Left forelimb (tissue), 1 donor: ENCODE measurements at regions not wholly inside any gene's neighbourhood (a gene's known extent, or its start where the extent isn't known, plus 50 kb on each side); places are given as distances from the start of the nearest gene placed in this dataset.

Experiments
- DNase-seq: peaks from one replicate; pipeline ENCODE4 v3.0.0-alpha.2; 2018; ENCODE audit warnings: low spot score

DNA sequence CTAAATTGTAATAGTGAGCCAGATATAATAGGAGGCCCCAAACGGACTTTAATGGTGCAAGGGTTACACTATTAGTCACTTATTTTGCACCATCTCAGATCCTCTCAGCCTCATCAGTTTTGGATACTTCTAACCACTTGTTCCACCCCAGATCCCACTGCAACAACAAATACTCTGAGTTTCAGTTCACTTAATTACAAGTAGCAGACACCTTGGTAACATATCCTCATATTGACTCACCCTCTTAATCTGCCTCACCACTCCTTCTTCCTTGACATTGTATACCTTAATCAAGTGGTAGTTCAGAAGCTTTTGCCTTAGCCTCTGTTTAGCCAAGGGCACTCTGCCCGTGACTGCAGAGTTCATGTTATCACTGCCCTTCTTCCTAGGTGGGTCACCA lies 256.1 kb upstream of the UBASH3B start:
- no peak for DNase-seq

DNA sequence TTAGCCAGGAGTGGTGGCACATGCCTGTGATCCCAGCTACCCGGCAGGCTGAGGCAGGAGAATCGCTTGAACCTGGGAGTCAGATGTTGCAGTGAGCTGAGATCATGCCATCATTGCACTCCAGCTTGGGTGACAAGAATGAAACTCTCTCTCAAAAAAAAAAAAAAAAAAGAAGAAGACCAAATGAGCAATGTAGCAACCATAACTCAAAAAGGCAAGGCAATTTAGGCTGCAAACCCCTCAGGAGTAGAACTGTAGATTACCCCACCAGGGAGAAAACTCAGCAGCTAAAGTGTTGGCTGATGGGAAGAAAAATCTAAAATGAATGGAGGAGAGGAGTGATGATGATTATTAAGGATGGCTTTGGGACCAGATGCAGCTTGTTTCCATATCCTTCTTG lies 256.7 kb upstream of the UBASH3B start:
- no peak for DNase-seq

DNA sequence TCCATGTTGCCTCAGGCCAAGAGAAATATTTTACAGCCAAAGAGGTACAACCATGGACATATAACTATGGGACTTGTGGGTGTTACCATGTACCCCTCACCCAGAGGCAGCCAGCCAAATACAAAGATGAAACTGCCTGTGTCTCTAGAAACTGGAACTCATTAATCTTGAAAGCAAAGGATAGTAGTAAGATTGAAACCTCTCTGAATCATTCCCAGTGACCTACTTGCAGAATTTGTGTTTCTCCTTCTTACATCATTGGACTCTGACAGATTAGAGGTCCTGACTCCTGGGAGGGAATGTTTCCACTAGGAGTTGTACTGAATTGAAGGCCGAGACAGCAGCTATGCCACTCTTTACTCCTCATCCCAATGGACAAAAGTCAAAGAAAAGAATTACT lies 257.4 kb upstream of the UBASH3B start:
- DNase-seq = no peak

DNA sequence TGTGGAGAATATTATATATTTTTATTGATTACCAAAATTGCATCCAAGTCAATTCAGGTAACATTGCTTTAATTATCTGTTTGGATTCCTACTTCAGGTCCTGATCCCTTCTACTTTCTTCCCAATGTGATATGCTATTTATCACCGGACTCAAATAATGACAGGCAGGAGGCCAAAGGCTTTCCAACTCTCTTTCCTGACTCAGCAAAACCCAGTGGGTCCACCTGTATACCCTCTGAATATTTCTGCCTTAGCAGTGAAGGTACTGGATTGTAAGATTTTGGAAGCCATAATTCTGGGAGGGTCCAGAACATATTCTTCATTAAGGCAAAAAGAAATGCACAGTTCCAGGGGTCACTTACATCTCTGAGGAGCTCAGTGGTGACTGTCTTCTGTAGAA lies 260.2 kb upstream of the UBASH3B start:
- DNase-seq = no peak

DNA sequence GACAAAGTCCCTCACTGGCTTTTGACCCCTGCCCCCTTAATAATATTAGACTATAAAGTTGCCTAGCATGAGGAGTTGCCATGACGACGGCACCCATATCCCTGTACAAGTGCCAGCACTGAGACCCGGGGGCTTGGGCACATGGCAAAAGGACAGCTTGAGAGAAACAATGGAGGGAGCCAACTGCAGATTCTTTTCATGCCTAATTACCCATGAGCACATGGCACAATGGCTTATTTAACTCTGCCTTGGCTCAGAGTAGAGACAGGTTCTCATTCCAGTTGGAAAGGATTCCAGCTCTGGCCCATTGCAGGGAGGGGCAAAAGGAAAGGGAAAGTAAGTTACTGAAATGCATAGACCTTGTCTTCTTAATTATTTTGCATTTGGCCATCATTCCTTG lies 261.2 kb upstream of the UBASH3B start:
- no peak for DNase-seq

DNA sequence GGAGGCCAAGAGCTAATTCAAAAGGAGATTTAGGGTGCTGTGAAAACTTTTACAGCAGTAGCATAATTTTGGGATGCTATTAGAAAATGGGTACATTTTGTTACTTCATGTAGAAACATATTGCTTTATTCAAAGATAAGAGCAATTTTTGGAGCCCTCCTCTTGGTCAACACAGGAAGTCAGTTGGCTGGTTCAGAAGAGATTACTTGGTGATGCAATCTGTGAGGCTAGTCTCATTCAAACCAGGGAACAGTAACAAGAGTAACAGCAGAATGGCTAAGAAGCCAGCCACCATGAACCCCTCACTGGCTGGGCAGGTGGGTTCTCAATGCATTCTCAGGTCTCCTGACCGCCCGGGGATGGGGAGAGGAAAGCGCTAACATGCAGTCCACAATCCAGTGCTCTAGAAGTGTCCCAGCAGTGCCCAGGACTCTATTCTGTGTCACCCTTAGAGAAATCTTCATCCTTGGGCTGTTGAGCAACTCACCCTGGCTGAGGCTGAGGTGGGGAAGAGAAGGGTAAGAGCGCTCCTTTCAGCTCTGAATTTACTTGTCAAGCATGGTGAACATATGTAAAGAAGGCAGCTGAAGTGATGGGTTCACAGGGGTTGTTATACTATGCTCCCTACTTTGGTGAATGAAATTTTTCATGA lies 262.2 kb upstream of the UBASH3B start:
- no peak for DNase-seq

DNA sequence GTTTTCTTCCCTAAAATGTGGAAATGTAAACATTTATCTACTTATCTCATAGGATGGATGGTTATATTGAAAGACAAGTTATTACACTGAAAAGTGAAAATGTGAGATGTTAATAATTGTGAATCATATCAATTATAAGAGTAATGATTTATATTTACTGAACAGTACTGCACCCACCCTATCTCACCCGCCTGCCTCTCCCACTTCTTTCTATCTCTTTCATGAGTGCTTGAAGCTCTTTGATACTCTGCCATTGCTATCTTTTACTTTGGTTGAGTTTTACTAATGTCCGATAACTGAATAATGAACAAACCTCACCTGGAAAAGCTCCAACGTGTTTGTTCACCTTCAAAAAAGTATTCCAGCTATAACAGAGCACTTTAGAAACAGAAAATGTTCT lies 263.0 kb upstream of the UBASH3B start:
- no peak for DNase-seq

DNA sequence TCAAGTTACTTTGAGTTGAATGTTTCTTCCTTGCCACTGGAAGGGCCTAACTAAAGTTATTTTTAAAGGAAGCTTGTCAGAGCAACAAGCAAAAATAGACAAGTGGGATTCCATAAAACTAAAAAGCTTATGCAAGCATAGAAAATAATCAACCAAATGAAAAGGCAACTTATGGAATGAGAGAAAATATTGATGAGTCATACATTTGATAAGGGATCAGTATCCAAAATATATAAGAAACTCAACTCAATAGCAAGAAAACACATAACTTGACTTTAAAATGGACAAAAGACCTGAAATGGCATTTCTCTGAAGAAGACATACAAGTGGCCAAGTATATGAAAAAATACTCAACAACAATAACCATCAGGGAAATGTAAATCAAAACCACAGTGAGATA lies 264.5 kb upstream of the UBASH3B start:
- no peak for DNase-seq

DNA sequence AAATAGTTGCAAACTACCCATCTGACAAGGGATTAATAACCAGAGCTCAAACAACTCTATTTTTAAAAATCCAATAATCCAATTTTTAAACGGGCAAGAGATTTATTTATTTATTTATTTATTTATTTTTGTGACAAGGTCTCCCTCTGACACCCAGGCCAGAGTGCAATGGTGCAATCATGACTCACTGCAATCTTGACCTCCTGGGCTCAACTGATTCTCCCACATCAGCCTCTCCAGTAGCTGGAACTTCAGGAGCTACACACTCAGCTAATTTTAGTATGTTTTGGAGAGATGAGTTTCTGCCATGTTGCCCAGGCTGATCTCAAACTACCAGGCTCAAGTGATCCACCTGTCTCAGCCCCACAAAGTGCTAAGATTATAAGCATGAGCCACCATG lies 267.2 kb upstream of the BLID start:
- DNase-seq = no peak

DNA sequence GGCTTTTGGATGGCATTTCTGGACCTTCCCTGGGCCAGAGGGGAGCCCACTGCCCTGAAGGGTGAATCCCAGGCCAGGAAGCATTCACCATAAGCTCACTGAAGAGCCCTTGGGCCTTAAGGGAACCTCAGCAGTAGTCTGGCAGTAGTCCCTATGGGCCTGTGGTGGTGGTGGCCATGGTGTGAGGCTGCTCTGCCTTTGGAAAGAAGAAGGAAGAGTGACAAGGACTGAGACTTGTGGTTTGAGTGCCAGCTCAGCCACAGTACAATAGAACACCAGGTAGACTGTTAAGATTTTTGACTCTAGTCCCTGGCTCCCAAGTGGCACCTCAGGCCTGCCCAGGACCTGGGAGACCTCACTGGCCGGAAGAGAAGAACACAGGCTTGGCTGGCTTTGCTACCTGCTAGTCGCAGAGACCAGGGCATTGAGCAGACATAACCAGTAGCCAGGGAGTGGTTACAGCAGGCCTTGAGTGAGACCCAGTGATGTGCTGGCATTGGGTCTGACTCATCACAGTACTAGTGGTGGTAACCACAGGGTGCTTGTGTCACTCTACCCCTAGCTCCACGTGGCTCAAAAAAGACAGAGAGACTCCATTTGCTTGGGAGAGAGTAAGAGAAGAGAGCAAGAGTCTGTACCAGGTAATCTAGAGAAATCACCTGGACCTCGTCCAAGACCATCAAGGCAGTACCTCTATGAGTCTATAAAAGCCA lies 259.8 kb upstream of the BLID start:
- DNase-seq = no peak

DNA sequence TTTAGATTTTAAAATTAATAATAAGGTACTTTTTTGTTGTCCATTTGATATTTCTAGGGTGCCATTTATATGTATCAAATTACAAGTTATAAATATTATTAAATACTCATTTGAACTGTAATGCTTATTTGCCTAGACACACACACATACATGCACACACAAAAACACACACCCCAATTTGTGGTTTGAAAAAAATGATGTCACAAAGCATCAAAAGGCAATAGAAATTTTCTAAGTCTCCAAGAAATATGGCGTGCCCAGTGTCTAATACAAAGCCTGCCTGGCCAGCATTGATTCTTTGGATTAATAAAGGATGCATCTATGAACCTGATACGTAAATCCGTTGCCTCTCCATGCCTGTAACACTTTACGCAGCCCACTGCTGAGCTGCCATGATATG lies 252.8 kb upstream of the BLID start:
- no peak for DNase-seq

DNA sequence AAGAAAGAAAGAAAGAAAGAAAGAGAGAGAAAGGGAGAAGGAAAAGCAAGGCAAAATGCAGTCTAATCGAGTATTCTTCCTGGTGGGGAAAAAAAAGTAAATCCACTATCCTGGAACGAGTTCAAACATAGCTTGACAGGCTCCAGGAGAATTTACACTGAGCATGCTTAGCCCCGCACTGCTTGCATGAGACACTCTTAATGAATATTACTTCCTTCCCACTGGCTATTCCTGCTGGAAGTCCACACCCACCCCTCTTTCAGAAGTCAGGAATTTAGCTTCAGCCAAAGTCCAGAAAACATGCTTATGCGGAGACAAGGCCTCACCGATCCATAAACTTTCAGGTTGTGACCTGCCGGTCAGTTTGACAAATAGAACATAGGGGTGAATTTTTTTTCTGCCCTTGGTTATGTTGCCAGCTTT lies 251.8 kb upstream of the BLID start:
- no peak for DNase-seq

DNA sequence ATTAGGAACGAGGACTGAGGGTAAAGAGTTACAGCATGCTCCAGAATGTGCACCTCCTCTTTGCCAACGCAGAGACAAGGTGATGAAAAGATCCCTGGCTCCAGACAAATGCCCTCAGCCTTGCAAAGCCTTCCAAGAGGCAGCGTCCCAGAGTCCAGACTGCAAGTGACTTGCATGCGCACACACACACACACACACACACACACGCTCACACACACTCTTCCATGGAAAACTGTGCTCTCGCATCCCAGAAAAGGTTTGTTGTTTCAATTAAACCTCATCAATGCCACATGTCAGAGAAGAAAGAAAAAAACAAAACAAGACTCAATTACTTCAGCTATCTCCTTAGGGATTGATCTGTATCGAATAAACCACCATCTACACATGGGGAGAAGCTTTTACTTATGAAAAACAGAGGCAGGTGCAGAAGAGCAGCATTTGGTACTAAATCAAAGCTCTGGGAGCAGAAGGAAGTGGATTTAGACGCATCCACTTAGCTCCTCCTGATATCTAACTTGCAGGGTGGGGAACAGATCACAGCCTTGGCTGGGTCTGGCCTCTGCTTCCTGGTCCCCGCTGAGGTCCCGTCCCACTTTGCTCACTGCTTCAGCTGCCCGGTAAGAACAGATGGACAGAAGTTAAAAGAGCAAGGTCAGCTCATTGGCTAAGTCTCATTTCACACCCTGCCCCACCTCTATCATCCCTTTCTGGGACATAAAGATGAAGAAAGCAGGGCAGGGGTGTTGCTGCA lies 249.8 kb upstream of the BLID start:
- DNase-seq = no peak

DNA sequence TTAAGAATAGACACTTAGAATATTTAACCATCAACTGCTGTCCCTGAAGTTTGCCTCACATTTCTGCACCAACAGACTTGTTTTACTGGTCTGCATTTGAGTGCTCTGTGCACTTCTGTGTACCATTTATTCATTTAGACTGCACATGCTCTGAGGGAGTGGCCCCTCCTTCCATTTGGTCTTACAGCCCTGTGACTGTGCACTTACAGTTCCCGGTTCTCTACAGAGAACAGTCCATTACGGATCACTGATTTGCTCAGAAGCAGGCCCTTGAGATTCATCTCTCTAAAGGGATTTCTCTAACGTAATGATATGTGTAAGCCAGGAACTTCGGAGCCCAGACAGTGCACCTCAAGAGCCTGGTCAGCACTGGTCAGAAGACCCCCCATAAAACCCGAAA lies 247.3 kb upstream of the BLID start:
- no peak for DNase-seq

DNA sequence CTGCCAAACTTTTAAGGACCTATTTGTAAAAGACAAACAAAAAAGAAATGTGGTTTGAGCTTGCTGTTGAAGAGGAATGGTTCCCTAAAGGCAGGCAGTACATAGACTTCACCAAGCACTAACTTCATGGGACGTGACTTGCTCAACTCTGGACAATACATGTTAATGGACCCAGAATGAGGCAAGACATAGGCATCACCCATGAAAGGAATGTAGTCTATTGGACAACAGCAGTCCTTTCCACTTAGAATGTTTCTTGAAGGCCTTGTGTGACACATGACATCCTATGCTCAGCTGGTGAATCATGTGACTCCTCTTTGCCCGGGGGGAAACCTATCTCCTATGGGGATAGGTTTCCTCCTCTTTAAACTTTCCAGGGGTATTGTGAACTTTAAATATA lies 246.4 kb upstream of the BLID start:
- DNase-seq = no peak

DNA sequence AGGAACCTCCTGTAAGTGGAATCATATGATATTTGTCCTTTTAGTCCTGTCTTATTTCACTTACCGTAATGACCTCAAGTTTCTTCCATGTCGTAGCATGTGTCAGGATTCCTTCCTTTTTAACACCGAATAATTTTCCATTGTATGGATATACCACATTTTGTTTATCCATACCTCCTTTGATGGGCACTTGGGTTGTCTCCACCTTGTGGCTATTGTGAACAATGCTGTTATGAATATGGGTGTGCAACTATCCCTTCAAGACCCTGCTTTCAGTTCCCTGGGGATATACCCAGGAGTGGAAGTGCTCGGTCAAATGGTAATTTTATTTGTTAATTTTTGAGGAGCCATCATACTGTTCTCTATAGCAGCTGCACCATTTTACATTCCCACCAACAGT lies 244.9 kb upstream of the BLID start:
- DNase-seq = no peak

DNA sequence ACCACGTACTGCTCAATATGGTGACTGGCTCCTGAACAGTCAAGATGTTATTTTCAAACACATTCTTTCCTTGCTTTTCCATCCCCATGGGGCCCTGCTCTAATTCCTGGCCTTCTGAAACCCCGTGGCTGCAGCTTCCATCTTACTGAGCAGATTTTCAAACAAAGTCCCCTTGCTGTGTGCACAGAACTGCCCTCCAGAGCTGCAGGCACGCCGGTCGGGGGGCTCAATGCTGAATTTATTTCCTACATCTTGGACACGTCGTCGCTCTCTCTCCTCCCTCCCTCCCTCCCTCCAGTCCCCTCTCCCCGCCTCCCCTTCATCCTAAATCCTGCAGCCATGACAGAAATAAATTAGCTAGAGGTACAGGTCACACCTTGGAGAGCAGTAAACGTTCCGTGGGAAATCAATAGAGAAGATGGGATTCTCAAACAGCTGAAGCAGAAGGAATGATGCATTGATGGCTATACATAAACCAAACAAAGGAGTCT lies 243.1 kb upstream of the BLID start:
- no peak for DNase-seq

DNA sequence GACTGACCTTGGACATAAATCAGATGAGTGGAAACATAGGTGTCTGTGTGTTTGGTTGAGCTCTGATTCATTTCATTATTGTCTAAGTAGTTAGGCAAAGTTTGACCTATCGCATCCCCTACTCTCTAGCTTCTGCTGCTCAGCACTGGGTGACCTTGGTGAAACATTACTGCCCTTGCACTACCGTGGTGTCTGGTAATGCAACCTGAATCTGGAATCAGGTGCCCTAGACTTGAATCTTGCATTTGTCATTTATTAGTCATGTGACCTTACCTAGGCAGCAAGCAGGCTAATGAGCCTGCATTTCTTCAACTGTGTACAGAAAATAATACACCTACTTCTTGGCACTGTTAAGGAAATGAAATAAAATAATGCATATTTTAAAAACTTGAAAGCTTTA lies 242.3 kb upstream of the BLID start:
- no peak for DNase-seq

DNA sequence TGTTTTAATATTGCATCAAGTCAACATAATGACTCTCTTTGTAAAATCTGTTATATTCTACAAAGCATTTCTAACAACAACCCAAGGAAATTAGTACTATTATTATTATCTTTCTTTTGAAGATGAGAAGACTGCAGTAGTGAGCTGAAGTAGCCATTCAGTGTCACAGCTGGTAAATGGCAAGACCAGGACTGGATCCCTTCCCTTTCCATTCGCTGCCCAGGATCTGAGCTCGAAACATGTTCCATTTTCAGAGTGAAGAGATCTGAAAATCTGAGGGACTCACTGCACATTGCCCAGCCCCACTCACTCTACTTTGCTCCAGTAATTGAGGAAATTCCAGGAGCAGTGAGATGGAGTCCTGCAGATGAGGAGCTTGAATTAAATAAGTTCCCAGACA lies 240.0 kb upstream of the BLID start:
- DNase-seq = no peak

DNA sequence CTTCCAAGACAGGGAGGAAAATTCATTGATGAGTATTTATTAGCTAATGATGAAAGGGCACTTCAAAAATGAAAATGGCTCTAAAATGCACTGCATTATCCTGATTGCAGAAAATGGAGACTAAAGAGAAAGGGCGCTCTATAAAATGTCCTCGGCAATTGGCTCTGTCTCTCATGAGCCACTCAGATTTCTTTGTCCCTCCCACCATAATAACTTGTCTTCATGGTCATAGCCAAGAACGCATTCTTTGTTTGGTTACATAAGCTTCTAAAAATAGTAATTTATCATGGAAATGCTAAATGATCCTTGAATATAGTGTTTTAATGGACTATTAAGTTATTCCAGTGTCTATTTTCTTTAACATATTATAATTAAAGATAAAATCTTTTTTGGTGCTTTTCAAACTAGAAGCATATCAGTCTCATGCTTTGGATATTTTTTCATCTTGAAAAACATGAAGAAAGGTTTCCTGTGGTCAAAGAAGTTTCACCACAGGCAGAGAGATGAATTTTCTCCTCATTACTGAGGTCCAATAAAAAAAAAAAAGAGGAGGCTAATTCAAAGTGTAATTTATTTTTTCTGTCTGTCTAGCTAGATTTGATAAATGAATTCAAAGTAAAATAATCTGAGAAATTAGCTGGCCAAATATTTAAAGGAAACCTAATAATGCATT lies 238.1 kb upstream of the BLID start:
- no peak for DNase-seq

DNA sequence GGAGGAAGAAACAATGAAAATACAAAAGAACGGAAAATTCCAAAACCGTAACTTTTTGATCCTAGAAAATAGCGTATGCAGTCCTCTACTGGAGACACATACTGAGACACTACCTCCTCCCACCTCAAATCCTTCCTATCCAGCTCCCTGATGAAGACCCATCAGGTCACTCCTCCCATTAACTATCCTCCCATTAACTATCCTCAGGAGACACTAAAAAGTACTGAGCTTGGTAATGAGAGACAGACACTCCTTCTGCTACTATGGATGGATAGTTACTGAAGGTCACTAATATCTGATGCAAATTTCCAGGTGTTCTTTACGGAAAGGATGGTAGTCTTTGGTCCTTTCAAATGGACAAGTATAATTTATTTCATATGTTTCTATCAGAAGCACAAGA lies 237.5 kb upstream of the BLID start:
- DNase-seq = no peak

DNA sequence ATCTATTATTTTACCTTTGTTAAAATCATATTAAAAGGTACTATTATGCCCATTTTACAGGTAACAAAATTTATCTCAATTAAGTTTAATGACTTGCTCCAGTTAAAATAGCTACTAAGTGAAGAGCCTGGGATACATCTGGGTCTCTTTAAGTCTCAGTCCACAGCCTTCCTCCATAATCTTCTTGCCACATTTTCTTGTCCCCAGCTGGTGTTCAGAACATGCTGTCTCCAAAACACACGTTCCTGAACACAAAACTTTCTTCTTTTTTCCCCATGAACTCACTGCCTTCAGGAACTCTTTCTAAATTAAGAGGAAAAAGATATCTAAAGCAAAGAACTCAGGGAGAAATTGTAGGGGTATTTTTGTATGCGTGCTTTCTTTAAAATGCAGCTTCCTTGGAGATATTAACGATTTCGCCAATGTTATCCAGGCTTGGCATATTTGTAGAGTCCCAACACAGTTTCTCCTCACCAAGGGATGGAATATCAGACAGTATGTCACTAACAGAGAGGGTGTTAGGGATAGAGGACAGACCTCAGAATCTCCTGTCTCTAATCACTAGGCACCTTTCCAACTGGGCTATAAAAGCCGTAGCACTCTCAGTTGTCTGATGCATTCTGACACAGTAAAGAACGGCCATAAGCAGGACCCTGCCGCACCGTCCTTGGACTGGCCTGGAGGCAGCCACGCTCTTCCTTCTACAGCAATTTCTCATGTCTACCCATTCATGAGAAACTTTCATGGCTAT lies 232.8 kb upstream of the BLID start:
- DNase-seq = no peak
